HepG2 (cell line): ENCODE measurements at regions not wholly inside any gene's neighbourhood (a gene's known extent, or its start where the extent isn't known, plus 50 kb on each side); places are given as distances from the start of the nearest gene placed in this dataset.

Experiments
- ATAC-seq: fragments of 200-7000 bp; cut with Tn5 transposase; 3 replicates; pipeline ENCODE4 v1.9.1; 2020; ENCODE audit warnings: mild to moderate bottlenecking, moderate library complexity
- BruUV-seq: library from RNA; stranded (reverse); fragments of 400-500 nt; replicated peaks from 2 replicates; lab custom pipeline; 2021; lab: Mats Ljungman, UMichigan
- CTCF ChIA-PET: fragments of 300-600 bp; formaldehyde crosslinking; extraction: SDS; loops from one replicate; lab custom pipeline; 2021; ENCODE audit warnings: low total read pairs, inconsistent platforms, low intra/inter-chr PET ratio; lab: Yijun Ruan, JAX
- POLR2A ChIA-PET: fragments of 350-600 bp; sonication (Branson Sonifier 250); formaldehyde crosslinking; loops from one replicate; lab custom pipeline; 2020; ENCODE audit warnings: antibody characterized with exemption, inconsistent platforms; lab: Yijun Ruan, JAX
- DNase-seq: peaks from one replicate; pipeline ENCODE4 v3.0.0-alpha.2; 2015; ENCODE audit warnings: low spot score
- FAIRE-seq: peaks from 3 replicates; lab custom pipeline; 2011; peaks lifted over from hg19 to GRCh38; lab: Jason Lieb, UNC
- H2AFZ ChIP-seq: one replicate; pipeline ENCODE4 v1.6.1; 2011; ENCODE audit warnings: low read length, inconsistent platforms
- H3K27ac ChIP-seq: fragments of 300-600 bp; 3 replicates; pipeline ENCODE4 v1.8.0; 2011; ENCODE audit warnings: mixed run types, mild to moderate bottlenecking, mixed read lengths, low read length, inconsistent platforms; ENCODE audit not compliant: insufficient read depth; ENCODE audit errors: extremely low read length
- H3K27me3 ChIP-seq, 2 experiments: fragments of 200-600 bp in 1 of 2; 2 replicates in 1 of 2; 3 replicates in 1 of 2; pipeline versions ENCODE4 v1.6.0 to v1.8.0; 2011; ENCODE audit warnings: low read length in 2 of 2, mild to moderate bottlenecking in 2 of 2, moderate library complexity in 2 of 2, inconsistent platforms in 1 of 2; ENCODE audit not compliant: insufficient read depth in 2 of 2, control insufficient read depth in 1 of 2
- H3K36me3 ChIP-seq, 2 experiments: fragments of 200-600 bp in 1 of 2; replicated peaks in 1 of 2; 2 replicates in 1 of 2; 3 replicates in 1 of 2; pipeline versions ENCODE4 v1.5.1 to v1.8.0; 2011; ENCODE audit warnings: low read length in 2 of 2, inconsistent platforms in 1 of 2; ENCODE audit not compliant: insufficient read depth in 2 of 2, control insufficient read depth in 1 of 2
- H3K4me1 ChIP-seq: 2 replicates; pipeline ENCODE4 v1.5.1; 2012; ENCODE audit warnings: low read length, inconsistent platforms; ENCODE audit not compliant: insufficient read depth
- H3K4me2 ChIP-seq: 2 replicates; pipeline ENCODE4 v1.6.0; 2011; ENCODE audit warnings: low read depth, low read length, inconsistent platforms
- H3K4me3 ChIP-seq, 3 experiments: fragments of 200-600 bp in 1 of 3; sonication (generic), shearing (Covaris generic) in 1 of 3; replicated peaks in 1 of 3; 2 replicates each; pipeline ENCODE4 v1.5.1; 2011 to 2016; ENCODE audit warnings: low read length in 3 of 3, inconsistent platforms in 2 of 3, low read depth in 2 of 3, mild to moderate bottlenecking in 2 of 3, control low read depth in 1 of 3, mixed read lengths in 1 of 3; ENCODE audit not compliant: insufficient read depth in 1 of 3
- H3K79me2 ChIP-seq: one replicate; pipeline ENCODE4 v1.6.1; 2011; ENCODE audit warnings: low read length, inconsistent platforms; ENCODE audit not compliant: insufficient read depth
- H3K9ac ChIP-seq: 2 replicates; pipeline ENCODE4 v1.6.0; 2011; ENCODE audit warnings: mild to moderate bottlenecking, low read depth, low read length, inconsistent platforms; ENCODE audit not compliant: insufficient read depth
- H3K9me3 ChIP-seq: 2 replicates; pipeline ENCODE4 v1.5.1; 2012; ENCODE audit warnings: mild to moderate bottlenecking, low read length
- H4K20me1 ChIP-seq: 2 replicates; pipeline ENCODE4 v1.6.0; 2011; ENCODE audit warnings: inconsistent platforms, mild to moderate bottlenecking, low read length, moderate library complexity; ENCODE audit not compliant: insufficient read depth
- ATM ChIP-seq: fragments of 450-650 bp; IDR thresholded peaks from 2 replicates; pipeline ENCODE4 v1.7.1; 2017; ENCODE audit warnings: mild to moderate bottlenecking, borderline replicate concordance
- CBFB ChIP-seq: sonication (generic); formaldehyde crosslinking; IDR thresholded peaks from 2 replicates; pipeline ENCODE4 v1.4.0; 2020; ENCODE audit warnings: missing genetic modification reagents
- DRAP1 ChIP-seq: IDR thresholded peaks from 2 replicates; pipeline ENCODE4 v1.6.1; 2016; ENCODE audit warnings: missing genetic modification reagents, missing compliant biosample characterization
- HDAC2 ChIP-seq: sonication (generic); formaldehyde crosslinking; IDR thresholded peaks from 2 replicates; pipeline ENCODE4 v1.4.0; 2020; ENCODE audit warnings: missing genetic modification reagents
- HIVEP1 ChIP-seq: sonication (generic); formaldehyde crosslinking; IDR thresholded peaks from 2 replicates; pipeline ENCODE4 v1.4.0; 2020; ENCODE audit warnings: mild to moderate bottlenecking, missing genetic modification reagents
- HNF4A ChIP-seq: sonication (generic); formaldehyde crosslinking; IDR thresholded peaks from 2 replicates; pipeline ENCODE4 v1.4.0; 2020; ENCODE audit warnings: missing genetic modification reagents
- MEIS1 ChIP-seq: sonication (generic); formaldehyde crosslinking; IDR thresholded peaks from 2 replicates; pipeline ENCODE4 v1.9.0; 2021; ENCODE audit warnings: mild to moderate bottlenecking, missing genetic modification reagents, moderate library complexity, borderline replicate concordance
- SKI ChIP-seq: fragments of 450-650 bp; IDR thresholded peaks from one replicate; pipeline ENCODE4 v1.6.1; 2018; ENCODE audit warnings: mild to moderate bottlenecking; ENCODE audit not compliant: partially characterized antibody
- ZGPAT ChIP-seq: IDR thresholded peaks from 2 replicates; pipeline ENCODE4 v1.6.1; 2016; ENCODE audit warnings: mild to moderate bottlenecking
- ZNF10 ChIP-seq: sonication (generic); formaldehyde crosslinking; IDR thresholded peaks from 2 replicates; pipeline ENCODE4 v1.4.0; 2020; ENCODE audit warnings: mild to moderate bottlenecking, low read depth, missing genetic modification reagents, borderline replicate concordance
- ZNF12 ChIP-seq: sonication (generic); formaldehyde crosslinking; IDR thresholded peaks from 2 replicates; pipeline ENCODE4 v1.5.0; 2020; ENCODE audit warnings: missing genetic modification reagents
- ZNF143 ChIP-seq: sonication (generic); formaldehyde crosslinking; IDR thresholded peaks from 2 replicates; pipeline ENCODE4 v1.4.0; 2020; ENCODE audit warnings: missing genetic modification reagents
- ZNF20 ChIP-seq: sonication (generic); formaldehyde crosslinking; IDR thresholded peaks from 2 replicates; pipeline ENCODE4 v1.4.0; 2020; ENCODE audit warnings: mild to moderate bottlenecking, moderate library complexity, missing genetic modification reagents
- ZNF205 ChIP-seq: IDR thresholded peaks from 2 replicates; pipeline ENCODE4 v1.6.1; 2018; ENCODE audit warnings: missing biosample characterization, missing genetic modification reagents
- ZNF574 ChIP-seq: sonication (generic); formaldehyde crosslinking; IDR thresholded peaks from 2 replicates; pipeline ENCODE4 v1.4.0; 2020; ENCODE audit warnings: missing genetic modification reagents
- ZNF740 ChIP-seq: sonication (generic); formaldehyde crosslinking; IDR thresholded peaks from 2 replicates; pipeline ENCODE4 v1.4.0; 2020; ENCODE audit warnings: missing genetic modification reagents
- WGBS: methylation state at CpG from one replicate; pipeline ENCODE4 v1.1.6; 2017; ENCODE audit warnings: low lambda C conversion rate; 5-methylcytosine and 5-hydroxymethylcytosine counted together
- in situ Hi-C: cut with HindIII; loops from 2 replicates; pipeline ENCODE4 v1.10.0; 2017; ENCODE audit warnings: low pct_unique_long_range_greater_than_20kb; ENCODE audit not compliant: extremely low pct_ligation_motif_present
- intact Hi-C: fragments of 100-400 bp; cut with micrococcal nuclease; formaldehyde crosslinking; loops from one replicate; pipeline ENCODE4 v1.10.0; 2022; ENCODE audit not compliant: unreplicated experiment
- TF ChIP-seq, protein P1 (sequence below): sonication (generic); formaldehyde crosslinking; conservative IDR thresholded peaks from 2 replicates; pipeline ENCODE4 v1.8.0; 2022; ENCODE audit warnings: low read depth, missing genetic modification reagents
- TF ChIP-seq, protein P2 (sequence below): IDR thresholded peaks from 2 replicates; pipeline ENCODE4 v1.6.1; 2016; ENCODE audit warnings: low read depth

DNA sequence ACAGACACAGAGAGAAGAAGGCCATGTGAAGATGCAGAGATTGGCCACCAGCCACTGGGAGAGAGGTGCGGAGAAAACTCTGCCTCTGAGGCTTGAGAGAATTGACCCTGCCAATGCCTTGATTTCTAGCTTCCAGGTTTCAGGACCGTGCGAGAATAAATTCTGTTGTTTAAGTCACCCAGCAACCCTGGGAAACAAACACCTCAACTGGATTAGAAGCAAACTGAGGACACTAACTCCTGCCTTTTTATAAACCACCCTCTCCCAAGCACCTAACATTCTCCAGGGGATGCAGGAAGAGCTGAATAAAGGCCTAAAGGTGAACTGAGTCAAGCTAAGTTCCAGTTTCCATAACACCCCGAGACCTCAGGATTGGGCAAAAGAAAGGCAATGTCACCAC lies 136.1 kb downstream of the ANKRD60 start (continued):
- TF ChIP-seq HDAC2 (no peak), DRAP1 (CRISPR knock-in tag) (no peak), HIVEP1 (CRISPR knock-in tag) (no peak), ZNF20 (CRISPR knock-in tag) (no peak)
- TF ChIP-seq, protein P1, sequence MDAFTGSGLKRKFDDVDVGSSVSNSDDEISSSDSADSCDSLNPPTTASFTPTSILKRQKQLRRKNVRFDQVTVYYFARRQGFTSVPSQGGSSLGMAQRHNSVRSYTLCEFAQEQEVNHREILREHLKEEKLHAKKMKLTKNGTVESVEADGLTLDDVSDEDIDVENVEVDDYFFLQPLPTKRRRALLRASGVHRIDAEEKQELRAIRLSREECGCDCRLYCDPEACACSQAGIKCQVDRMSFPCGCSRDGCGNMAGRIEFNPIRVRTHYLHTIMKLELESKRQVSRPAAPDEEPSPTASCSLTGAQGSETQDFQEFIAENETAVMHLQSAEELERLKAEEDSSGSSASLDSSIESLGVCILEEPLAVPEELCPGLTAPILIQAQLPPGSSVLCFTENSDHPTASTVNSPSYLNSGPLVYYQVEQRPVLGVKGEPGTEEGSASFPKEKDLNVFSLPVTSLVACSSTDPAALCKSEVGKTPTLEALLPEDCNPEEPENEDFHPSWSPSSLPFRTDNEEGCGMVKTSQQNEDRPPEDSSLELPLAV (CRISPR knock-in tag), result no peak

DNA sequence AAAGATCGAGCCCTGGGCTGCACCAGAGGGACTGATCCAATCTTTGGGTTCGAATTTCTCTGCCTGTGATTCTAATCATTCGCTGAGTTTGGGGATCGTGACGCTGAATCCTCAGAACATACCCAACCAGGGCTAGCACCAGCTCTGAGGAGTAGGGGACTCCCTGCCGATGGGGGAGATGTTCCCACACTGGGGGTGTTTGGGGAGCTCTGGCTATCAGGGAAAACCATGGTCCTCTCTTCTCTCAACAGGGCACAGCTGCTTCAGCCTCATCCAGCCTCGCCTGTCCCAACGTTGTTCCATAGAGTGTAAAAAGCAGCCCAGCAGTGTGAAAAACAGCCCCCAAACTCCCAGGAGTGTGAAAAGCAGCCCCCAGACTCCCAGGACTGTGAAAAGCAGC lies 136.6 kb downstream of the ANKRD60 start:
- POLR2A ChIA-PET, result no interaction called here
- in situ Hi-C loops, result no loop called here
- FAIRE-seq, result no peak
- TF ChIP-seq ZNF12 (CRISPR knock-in tag) (no peak), ATM (no peak), ZNF143 (CRISPR knock-in tag) (no peak), SKI (no peak), ZNF205 (CRISPR knock-in tag) (no peak), CBFB (CRISPR knock-in tag) (no peak), MEIS1 (CRISPR knock-in tag) (no peak), HNF4A (CRISPR knock-in tag) (no peak), ZNF740 (CRISPR knock-in tag) (no peak), ZNF574 (CRISPR knock-in tag) (no peak), ZGPAT (CRISPR knock-in tag) (no peak), ZNF10 (CRISPR knock-in tag) (no peak)
- TF ChIP-seq, protein P2, sequence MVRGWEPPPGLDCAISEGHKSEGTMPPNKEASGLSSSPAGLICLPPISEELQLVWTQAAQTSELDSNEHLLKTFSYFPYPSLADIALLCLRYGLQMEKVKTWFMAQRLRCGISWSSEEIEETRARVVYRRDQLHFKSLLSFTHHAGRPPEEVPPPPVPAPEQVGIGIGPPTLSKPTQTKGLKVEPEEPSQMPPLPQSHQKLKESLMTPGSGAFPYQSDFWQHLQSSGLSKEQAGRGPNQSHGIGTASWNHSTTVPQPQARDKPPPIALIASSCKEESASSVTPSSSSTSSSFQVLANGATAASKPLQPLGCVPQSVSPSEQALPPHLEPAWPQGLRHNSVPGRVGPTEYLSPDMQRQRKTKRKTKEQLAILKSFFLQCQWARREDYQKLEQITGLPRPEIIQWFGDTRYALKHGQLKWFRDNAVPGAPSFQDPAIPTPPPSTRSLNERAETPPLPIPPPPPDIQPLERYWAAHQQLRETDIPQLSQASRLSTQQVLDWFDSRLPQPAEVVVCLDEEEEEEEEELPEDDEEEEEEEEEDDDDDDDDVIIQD, result no peak

More for the DNA sequence above, 136.6 kb downstream of the ANKRD60 start:
- Histone ChIP-seq H3K27me3 (peaks cover 2 to 49% of the 10 kb centered on the region in 2 experiments; a peak in 2 of 5 replicates), H3K36me3 (no peaks in the 10 kb centered on the region), H2AFZ (no peak overlapping the region), H3K4me2 (no peak overlapping the region), H3K79me2 (no peaks in the 10 kb centered on the region), H4K20me1 (no peaks in the 10 kb centered on the region), H3K4me1 (no peaks in the 10 kb centered on the region), H3K9me3 (no peaks in the 10 kb centered on the region), H3K9ac (no peak overlapping the region), H3K27ac (no peak overlapping the region), H3K4me3 (no peak overlapping the region)
- ATAC-seq (no peak), DNase-seq (no peak)
- WGBS, result 19% methylated on average over 8 of the region's 8 CpGs
- CTCF ChIA-PET, result no interaction called here
- intact Hi-C loops, result no loop called here
- no TSS peak for BruUV-seq
